ENCODE measurements at regions not wholly inside any gene's neighbourhood (a gene's known extent, or its start where the extent isn't known, plus 50 kb on each side); places are given as distances from the start of the nearest gene placed in this dataset.

GRCh38 chr3:43185983-43186314 is 80.1 kb upstream of the POMGNT2 start:
- Histone ChIP-seq H3K9me3 (ENCODE audit: insufficient read depth, low read length, severe bottlenecking) (no peaks in the 10 kb centered on the region), H3K27me3 (ENCODE audit: insufficient read depth, low read length, poor library complexity) (peaks cover 3% of the 10 kb centered on the region), H4K20me1 (ENCODE audit: insufficient read depth, low read length) (no peaks in the 10 kb centered on the region), H3K4me1 (ENCODE audit: insufficient read depth, low read length) (no peaks in the 10 kb centered on the region), H3K4me2 (ENCODE audit: insufficient read depth, low read length) (no peak overlapping the region), H3K27ac (ENCODE audit: low read length) (no peak overlapping the region), H3K4me3 (ENCODE audit: low read depth in 1 of 2, low read length in 2 of 2) (no peak overlapping the region), H3K79me2 (ENCODE audit: insufficient read depth, low read length) (no peaks in the 10 kb centered on the region), H3K9ac (ENCODE audit: low read depth, low read length) (no peak overlapping the region), H3K36me3 (ENCODE audit: insufficient read depth, low read length) (no peaks in the 10 kb centered on the region), H2AFZ (ENCODE audit: low read depth, low read length) (no peak overlapping the region)
- TF ChIP-seq CTCF (IDR thresholded peaks at IDR 0.05; ENCODE audit: borderline replicate concordance, extremely low read depth, low read length, poor library complexity, severe bottlenecking) (no peak), EZH2 (IDR thresholded peaks at IDR 0.05; ENCODE audit: borderline replicate concordance, low read depth, low read length, severe bottlenecking) (no peak)
- no peak for DNase-seq
- ATAC-seq (ENCODE audit: insufficient read depth, low read depth) = no peak

- ATAC-seq (ENCODE audit: insufficient read depth, low read depth) (no peak), DNase-seq (no peak)
- Histone ChIP-seq H3K27ac (ENCODE audit: low read length) (no peak overlapping the region), H2AFZ (ENCODE audit: low read depth, low read length) (no peak overlapping the region), H3K27me3 (ENCODE audit: insufficient read depth, low read length, poor library complexity) (peaks cover 3% of the 10 kb centered on the region), H3K79me2 (ENCODE audit: insufficient read depth, low read length) (no peaks in the 10 kb centered on the region), H3K4me3 (ENCODE audit: low read depth in 1 of 2, low read length in 2 of 2) (no peak overlapping the region), H3K9ac (ENCODE audit: low read depth, low read length) (no peak overlapping the region), H3K4me2 (ENCODE audit: insufficient read depth, low read length) (no peak overlapping the region), H3K4me1 (ENCODE audit: insufficient read depth, low read length) (peaks cover 4% of the 10 kb centered on the region), H4K20me1 (ENCODE audit: insufficient read depth, low read length) (no peaks in the 10 kb centered on the region; the same call in 1 of the 2 replicates), H3K36me3 (ENCODE audit: insufficient read depth, low read length) (no peaks in the 10 kb centered on the region), H3K9me3 (ENCODE audit: insufficient read depth, low read length, severe bottlenecking) (no peaks in the 10 kb centered on the region)
- no peak for TF ChIP-seq EZH2 (IDR thresholded peaks at IDR 0.05; ENCODE audit: borderline replicate concordance, low read depth, low read length, severe bottlenecking)
- no peak for TF ChIP-seq CTCF (IDR thresholded peaks at IDR 0.05; ENCODE audit: borderline replicate concordance, extremely low read depth, low read length, poor library complexity, severe bottlenecking)
Observed at GRCh38 chr3:43185274-43185982, 79.5 kb upstream of the POMGNT2 start.

- H3K4me3 ChIP-seq (ENCODE audit: low read depth in 1 of 2, low read length in 2 of 2) = no peak overlapping the region
- no peaks in the 10 kb centered on the region for H3K79me2 ChIP-seq (ENCODE audit: insufficient read depth, low read length)
- peaks cover 3% of the 10 kb centered on the region for H3K27me3 ChIP-seq (ENCODE audit: insufficient read depth, low read length, poor library complexity)
- ATAC-seq (ENCODE audit: insufficient read depth, low read depth) = no peak
- H3K36me3 ChIP-seq (ENCODE audit: insufficient read depth, low read length) = no peaks in the 10 kb centered on the region
- H3K9ac ChIP-seq (ENCODE audit: low read depth, low read length) = no peak overlapping the region
- no peak for TF ChIP-seq EZH2 (IDR thresholded peaks at IDR 0.05; ENCODE audit: borderline replicate concordance, low read depth, low read length, severe bottlenecking)
- no peak for TF ChIP-seq CTCF (IDR thresholded peaks at IDR 0.05; ENCODE audit: borderline replicate concordance, extremely low read depth, low read length, poor library complexity, severe bottlenecking)
- H2AFZ ChIP-seq (ENCODE audit: low read depth, low read length) = no peak overlapping the region
- H3K27ac ChIP-seq (ENCODE audit: low read length) = no peak overlapping the region
- no peak for DNase-seq
- H3K9me3 ChIP-seq (ENCODE audit: insufficient read depth, low read length, severe bottlenecking) = no peaks in the 10 kb centered on the region
- H3K4me1 ChIP-seq (ENCODE audit: insufficient read depth, low read length) = peaks cover 13% of the 10 kb centered on the region
- H3K4me2 ChIP-seq (ENCODE audit: insufficient read depth, low read length) = no peak overlapping the region
- H4K20me1 ChIP-seq (ENCODE audit: insufficient read depth, low read length) = no peaks in the 10 kb centered on the region; the same call in 1 of the 2 replicates
Observed at GRCh38 chr3:43183456-43183855, 77.6 kb upstream of the POMGNT2 start.
